CD4-positive, alpha-beta T cell treated with Interleukin-4 for 4 hours (primary cell): ENCODE measurements at regions not wholly inside any gene's neighbourhood (a gene's known extent, or its start where the extent isn't known, plus 50 kb on each side); places are given as distances from the start of the nearest gene placed in this dataset.
"Not testable (repeated sequence)": the region's sequence is repeated elsewhere in the genome, so short reads cannot be mapped to it uniquely, and the experiment has no call there.

Experiments used
- DNase-seq: peaks from one replicate; pipeline ENCODE4 v3.0.0-alpha.2; 2020

GRCh38 chr2:41187376-41188122 lies 735.7 kb upstream of the SLC8A1 start:
- DNase-seq, result no peak

- DNase-seq, result no peak
Measured at GRCh38 chr2:41194230-41194629, 742.3 kb upstream of the SLC8A1 start.

- DNase-seq, result no peak
Measured at GRCh38 chr2:41197781-41198180, 745.9 kb upstream of the SLC8A1 start.

- DNase-seq, result no peak
Measured at GRCh38 chr2:41199334-41199733, 747.4 kb upstream of the SLC8A1 start.

DNA sequence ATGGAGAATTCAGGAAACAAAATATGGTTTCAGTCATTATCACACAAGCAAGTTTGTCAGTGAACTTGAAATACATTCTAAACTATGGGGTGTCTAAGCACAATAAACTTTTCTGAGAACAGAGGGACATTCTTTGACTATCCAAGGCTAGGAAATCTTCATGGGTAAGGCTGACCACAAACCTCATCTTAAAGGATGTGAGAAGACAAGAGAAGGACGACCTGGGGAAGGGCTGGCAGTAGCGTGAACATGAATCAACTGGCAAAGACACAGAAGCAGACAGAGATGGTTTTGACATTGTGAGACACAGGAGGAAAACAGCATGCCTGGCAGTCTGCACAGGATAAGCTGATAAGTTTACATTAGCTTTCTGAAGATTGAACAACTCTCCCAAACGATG lies 752.4 kb upstream of the SLC8A1 start:
- DNase-seq, result no peak

GRCh38 chr2:41206004-41206403 lies 754.1 kb upstream of the SLC8A1 start:
- no peak for DNase-seq

DNA sequence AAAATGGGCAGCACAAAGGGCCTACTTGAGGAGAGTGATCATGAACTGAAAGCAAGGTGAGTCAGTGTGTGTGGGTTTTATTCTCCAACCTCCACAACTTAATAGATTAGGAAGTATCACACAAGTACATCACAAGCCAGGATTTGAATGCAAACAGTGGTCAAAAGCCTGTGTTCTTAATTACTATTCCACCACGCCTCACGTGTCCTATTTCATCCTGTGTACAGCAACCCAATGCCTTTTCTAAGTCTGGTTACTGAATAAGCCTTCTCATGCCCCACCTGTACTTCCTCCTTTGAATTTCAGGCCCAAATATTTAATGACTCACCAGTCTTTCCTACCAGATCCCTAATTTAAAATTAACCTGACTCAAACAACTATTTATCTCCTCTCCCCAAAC lies 755.7 kb upstream of the SLC8A1 start:
- DNase-seq, result no peak

DNA sequence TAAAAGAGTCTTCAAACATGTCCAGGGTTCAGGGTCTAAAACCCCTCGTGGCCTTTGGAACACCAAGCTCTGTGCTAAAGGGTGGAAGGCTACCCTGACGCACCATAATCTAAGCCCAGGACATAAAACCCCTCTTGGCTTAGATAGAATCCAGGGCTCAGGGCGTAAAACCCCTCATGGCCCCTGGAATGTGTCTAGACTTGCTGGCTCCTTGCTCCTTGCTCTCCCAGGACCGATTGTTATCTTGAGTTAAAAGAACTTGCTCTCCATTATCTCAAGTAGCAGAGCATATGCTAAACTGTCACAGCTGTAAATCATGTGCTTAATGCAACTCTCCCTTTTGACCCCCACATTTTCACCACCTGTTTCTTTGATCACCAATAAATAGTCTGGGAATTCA lies 758.1 kb upstream of the SLC8A1 start:
- not testable (repeated sequence) for DNase-seq

- DNase-seq, result no peak
Measured at GRCh38 chr2:41216978-41217377, 765.1 kb upstream of the SLC8A1 start.

DNA sequence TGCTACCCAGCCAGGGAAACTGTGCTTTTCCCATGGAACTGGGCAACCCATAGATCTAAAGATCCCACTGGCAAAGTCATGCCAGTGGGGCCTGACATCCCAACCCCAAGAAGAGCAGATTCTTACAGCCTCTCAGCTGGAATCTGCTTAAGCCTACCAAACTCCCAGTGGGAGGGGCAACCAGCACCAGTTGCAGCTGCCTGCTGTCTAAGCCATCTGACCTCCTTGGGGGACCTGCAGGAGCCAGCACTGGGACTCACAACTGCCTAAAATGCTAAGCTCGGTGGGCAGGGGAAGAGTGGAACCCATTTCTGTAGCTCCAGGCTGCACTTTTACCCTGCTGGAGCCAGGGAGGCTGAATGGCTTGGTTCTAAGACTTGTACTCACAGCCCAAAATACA lies 770.7 kb upstream of the SLC8A1 start:
- DNase-seq, result no peak

DNA sequence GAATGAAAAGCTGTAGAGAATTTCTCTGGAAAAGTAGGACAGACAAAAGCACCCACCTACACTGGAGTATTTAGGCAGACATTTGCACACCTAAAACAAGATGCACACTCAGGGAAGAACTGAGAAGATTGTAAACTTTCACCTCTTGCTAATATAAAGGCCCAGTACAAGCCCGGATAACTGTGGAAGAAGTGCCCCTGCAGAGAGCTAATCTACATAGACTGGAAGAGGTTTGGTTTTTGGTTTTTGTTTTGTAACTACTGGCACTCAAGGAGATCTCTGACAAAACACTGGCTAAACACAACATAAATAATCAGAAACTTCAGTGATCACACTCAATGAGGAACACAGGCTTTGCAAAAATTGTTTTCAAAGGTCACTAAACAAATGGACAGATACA lies 782.2 kb upstream of the SLC8A1 start:
- no peak for DNase-seq

- no peak for DNase-seq
Measured at GRCh38 chr2:41241325-41242000, 789.6 kb upstream of the SLC8A1 start.

GRCh38 chr2:41242001-41242331 lies 790.1 kb upstream of the SLC8A1 start:
- no peak for DNase-seq

DNA sequence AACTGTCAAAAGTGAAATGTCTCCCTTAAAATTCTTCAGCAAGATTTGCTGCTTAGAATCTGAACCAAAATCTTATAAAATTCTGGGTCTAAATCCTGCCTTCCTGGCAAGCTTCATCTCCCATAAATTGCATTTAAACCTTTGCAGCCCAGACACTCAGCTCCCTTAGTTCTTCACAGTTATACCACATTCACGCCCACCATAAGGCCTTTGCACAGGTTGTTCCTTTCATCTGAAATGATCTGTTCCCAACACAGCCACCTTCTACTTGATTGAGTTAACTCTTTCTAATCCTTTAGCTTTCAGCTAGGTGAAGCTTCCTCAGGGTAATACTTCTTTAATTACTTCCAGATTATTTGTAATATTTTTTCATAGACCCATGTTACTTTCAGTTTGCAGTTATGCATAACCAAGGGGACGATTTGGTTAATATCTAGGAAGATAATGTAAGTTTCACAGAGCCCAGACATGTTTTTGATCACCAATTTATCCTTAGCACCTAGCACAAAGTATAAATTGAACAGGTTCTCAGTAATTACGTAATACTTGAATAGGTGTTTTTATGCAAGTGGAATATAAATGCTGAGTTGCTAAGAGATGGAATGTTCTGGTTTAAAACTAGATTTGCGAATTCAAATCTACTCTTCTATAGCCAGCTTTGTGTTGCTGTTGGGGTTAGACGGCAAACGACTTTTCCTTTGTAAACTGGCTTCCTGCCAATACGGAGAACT lies 779.7 kb upstream of the PKDCC start:
- no peak for DNase-seq

DNA sequence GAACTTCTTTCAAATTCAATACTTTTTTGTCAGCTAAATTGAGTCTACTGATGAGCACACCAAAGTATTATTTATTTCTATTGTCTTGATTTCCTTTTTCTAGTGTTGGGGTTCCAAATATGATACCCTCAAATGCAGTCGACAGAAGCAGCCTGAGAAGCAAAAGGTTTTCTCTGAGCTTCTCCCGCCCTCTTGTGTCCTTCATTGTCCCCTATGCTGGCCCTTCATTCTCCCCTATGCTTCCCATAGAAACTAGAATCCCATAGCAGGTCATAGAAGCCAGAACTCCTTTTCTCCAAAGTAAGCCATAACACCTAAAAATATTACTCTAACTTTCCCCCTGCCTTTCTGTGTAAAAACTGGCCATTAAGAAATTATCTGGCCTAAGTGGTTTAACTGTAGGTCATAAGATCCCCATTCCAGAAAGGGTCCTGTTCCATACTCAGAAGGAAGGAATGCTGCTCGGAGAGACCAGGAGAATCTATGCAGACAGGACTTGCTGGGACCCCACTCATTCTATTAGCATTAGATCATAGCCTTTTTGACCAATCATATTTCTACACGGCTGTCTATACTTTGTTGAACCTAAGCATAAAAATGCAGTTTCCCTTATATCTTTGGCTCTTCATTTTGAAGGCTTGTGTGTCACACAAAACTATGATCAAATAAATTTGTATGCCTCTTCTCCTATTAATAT lies 764.6 kb upstream of the PKDCC start:
- no peak for DNase-seq

GRCh38 chr2:41293491-41293890 lies 754.3 kb upstream of the PKDCC start:
- DNase-seq, result no peak

DNA sequence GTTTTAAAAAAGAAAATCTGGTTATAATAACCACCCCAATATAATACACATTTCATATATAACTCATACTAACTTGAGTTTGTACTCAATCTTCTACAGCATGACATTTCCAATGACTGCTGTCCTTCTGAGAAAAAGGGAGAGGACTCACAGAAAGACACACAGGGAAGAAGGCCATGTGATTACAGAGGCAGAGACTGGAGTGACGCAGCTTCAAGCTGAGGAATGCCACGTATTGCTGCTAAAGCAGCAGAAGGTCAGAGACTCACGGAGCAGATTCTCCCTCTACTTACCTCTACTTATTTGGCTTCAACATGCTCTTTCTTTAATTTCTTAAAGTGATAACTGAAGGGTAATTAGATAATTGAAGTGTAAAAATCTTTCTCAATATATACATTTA lies 753.5 kb upstream of the PKDCC start:
- no peak for DNase-seq

DNA sequence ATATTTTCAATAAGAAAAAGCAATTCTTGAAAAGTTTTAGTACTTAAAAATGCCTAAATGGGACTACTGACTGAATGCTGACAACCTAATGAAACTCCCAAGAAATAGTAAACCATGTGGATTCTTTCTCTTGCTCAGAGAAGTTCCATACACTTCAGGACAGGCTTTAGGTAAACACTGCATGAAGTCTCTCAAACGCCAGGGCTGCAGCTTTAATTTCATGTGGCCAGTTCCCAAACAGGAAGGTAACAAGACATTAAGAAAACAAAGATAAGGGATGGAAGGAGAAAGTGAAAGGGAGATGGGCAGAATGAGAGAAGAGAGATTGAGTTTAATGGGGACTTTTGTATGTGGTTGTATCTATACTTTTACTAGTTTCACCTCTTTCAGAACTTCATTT lies 734.7 kb upstream of the PKDCC start:
- no peak for DNase-seq

DNA sequence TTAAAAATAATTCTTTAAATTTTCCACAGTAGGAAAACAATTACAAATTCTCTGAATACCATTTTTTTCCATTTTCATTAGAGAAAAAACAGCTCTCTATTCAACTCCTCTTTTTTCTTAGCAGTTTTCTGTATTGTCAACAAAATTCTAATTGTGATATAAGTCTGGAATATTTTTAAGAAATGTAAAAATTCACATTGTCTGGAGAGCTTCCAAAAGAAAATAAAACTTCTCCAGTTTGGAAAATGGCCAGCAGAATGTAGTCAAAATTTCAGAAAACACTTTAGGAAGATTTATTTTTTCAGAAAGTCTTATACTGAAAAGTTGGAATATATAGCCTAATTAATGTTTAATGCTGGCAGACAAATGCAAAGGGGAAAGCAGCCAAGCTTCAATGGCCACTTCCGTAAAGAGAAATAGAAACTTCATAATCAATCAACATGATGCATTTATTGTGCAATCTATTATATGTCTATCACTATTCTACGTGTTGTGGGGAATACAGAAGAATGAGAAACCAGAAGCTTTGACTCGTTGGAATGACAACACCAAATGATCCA lies 733.2 kb upstream of the PKDCC start:
- DNase-seq, result no peak

- DNase-seq, result no peak
Measured at GRCh38 chr2:41319437-41319836, 728.4 kb upstream of the PKDCC start.

DNA sequence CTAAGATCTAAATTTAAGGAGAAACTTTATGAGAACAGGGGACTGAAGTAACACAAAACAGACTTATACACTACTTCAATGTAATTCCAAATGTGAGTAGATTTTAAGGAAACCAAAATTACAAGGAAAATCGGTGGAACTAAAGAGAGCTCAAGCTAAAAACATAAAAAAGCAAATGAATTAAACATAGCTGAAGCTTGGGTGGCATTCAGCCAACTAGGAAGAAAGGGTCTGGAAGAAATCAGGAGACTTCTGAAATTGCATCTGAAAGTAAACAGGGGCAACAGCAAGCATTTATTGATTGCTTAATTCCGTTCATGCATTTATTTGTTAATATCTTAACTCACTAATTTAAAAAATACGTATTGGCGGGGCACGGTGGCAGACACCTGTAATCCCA lies 727.3 kb upstream of the PKDCC start:
- DNase-seq, result no peak

GRCh38 chr2:41321351-41321750 lies 726.5 kb upstream of the PKDCC start:
- DNase-seq, result no peak

- no peak for DNase-seq
Measured at GRCh38 chr2:41326851-41327250, 721.0 kb upstream of the PKDCC start.
